Adrenal gland (tissue), 9 donors: ENCODE measurements at regions not wholly inside any gene's neighbourhood (a gene's known extent, or its start where the extent isn't known, plus 50 kb on each side); places are given as distances from the start of the nearest gene placed in this dataset.

Experiments used
- DNase-seq, 7 donors: peaks; one replicate each; pipeline ENCODE4 v3.0.0-alpha.2; 2019 to 2020
- H3K27ac ChIP-seq, 5 donors: fragments of 200-600 bp; sonication (generic) in 4 of 5; 1 replicate in 3 of 5; 2 replicates in 2 of 5; pipeline versions ENCODE4 v1.5.1 to v1.8.0; 2016 to 2020; ENCODE audit warnings: mild to moderate bottlenecking in 1 of 5
- H3K27me3 ChIP-seq: fragments of 200-600 bp; 2 replicates; pipeline ENCODE4 v1.8.0; 2021
- H3K36me3 ChIP-seq, 2 donors: fragments of 200-600 bp; replicated peaks in 1 of 2; 1 replicate in 1 of 2; 2 replicates in 1 of 2; pipeline versions ENCODE4 v1.5.1 to v1.8.0; 2018 to 2022
- H3K4me1 ChIP-seq, 2 donors: fragments of 200-600 bp; replicated peaks in 1 of 2; 1 replicate in 1 of 2; 2 replicates in 1 of 2; pipeline versions ENCODE4 v1.5.1 to v1.8.0; 2018 to 2021
- H3K4me3 ChIP-seq, 4 donors: fragments of 200-600 bp; sonication (generic) in 3 of 4; one replicate each; pipeline ENCODE4 v1.5.1; 2016 to 2018
- H3K9me3 ChIP-seq, 3 donors: fragments of 200-600 bp; sonication (generic) in 1 of 3; replicated peaks in 1 of 3; 1 replicate in 2 of 3; 2 replicates in 1 of 3; pipeline versions ENCODE4 v1.5.1 to v1.8.0; 2016 to 2021
- POLR2A ChIP-seq, 2 donors: fragments of 450-650 bp; IDR thresholded peaks; one replicate each; pipeline ENCODE4 v1.6.1; 2017; ENCODE audit warnings: antibody characterized with exemption in 2 of 2, mild to moderate bottlenecking in 2 of 2, moderate library complexity in 1 of 2
- WGBS, 4 donors: extraction: QIAGEN DNeasy Blood & Tissue Kit in 2 of 4; methylation state at CpG; one replicate each; pipeline versions ENCODE4 v1.1.5 to v1.1.7; 2013 to 2017; 5-methylcytosine and 5-hydroxymethylcytosine counted together
- intact Hi-C, 2 donors: fragments of 100-400 bp; cut with DNase I; formaldehyde crosslinking; loops; one replicate each; pipeline versions ENCODE4 v1.14.1 to v1.15.0; 2022 to 2023
- TF ChIP-seq, protein P1 (sequence below), 6 experiments: fragments of 450-650 bp in 4 of 6; fragments of 200-600 bp in 2 of 6; sonication (generic) in 1 of 6; IDR thresholded peaks; 1 replicate in 5 of 6; 2 replicates in 1 of 6; pipeline versions ENCODE4 v1.5.1 to v1.8.0; 2016 to 2021; ENCODE audit warnings: antibody characterized with exemption in 6 of 6, mild to moderate bottlenecking in 2 of 6, moderate library complexity in 1 of 6
- donor health status: healthy with polysubstance abuse.
- donor health status: Bipolar disorder and iron deficiency.
- donor health status: DM: yes; HTN: yes; CAD: no.
- donor health status: DM: no; HTN: no; CAD: no.
- donor health status: DM: no; HTN: no; CAD: no.

DNA sequence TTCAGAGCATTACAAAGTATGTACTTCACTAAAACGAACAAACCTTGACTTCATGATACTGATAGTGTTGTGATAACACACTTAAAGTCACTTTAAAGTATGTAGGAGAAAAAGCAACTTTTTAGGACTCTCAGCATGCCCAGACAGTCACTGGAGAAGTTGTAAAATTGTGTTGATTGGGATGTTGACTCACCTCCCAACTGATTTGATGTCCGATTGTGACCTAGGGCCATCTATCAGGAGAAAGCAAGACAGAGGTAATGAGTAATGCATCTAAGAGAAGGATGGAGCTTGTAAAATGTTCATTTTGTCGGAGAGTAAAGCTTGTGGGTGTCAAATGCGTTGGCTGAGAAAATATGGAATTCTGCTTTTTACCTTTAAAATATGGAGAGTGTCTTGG is 135.4 kb upstream of the SEMA3D start:
- no peak overlapping the region for H3K27ac ChIP-seq
- 54 to 76% (median 65%) methylated on average over 4 of the region's 4 CpGs for WGBS, 4 donors
- H3K4me3 ChIP-seq, result no peak overlapping the region
- no peaks in the 10 kb centered on the region for H3K9me3 ChIP-seq
- H3K4me1 ChIP-seq, result no peaks in the 10 kb centered on the region
- intact Hi-C loops, result no loop called here
- TF ChIP-seq, protein P1, sequence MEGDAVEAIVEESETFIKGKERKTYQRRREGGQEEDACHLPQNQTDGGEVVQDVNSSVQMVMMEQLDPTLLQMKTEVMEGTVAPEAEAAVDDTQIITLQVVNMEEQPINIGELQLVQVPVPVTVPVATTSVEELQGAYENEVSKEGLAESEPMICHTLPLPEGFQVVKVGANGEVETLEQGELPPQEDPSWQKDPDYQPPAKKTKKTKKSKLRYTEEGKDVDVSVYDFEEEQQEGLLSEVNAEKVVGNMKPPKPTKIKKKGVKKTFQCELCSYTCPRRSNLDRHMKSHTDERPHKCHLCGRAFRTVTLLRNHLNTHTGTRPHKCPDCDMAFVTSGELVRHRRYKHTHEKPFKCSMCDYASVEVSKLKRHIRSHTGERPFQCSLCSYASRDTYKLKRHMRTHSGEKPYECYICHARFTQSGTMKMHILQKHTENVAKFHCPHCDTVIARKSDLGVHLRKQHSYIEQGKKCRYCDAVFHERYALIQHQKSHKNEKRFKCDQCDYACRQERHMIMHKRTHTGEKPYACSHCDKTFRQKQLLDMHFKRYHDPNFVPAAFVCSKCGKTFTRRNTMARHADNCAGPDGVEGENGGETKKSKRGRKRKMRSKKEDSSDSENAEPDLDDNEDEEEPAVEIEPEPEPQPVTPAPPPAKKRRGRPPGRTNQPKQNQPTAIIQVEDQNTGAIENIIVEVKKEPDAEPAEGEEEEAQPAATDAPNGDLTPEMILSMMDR (IDR thresholded peaks at IDR 0.05), result no peak
- TF ChIP-seq POLR2A (IDR thresholded peaks at IDR 0.05), result no peak
- H3K36me3 ChIP-seq, result no peaks in the 10 kb centered on the region
- no peaks in the 10 kb centered on the region for H3K27me3 ChIP-seq
- DNase-seq, result no peak

DNA sequence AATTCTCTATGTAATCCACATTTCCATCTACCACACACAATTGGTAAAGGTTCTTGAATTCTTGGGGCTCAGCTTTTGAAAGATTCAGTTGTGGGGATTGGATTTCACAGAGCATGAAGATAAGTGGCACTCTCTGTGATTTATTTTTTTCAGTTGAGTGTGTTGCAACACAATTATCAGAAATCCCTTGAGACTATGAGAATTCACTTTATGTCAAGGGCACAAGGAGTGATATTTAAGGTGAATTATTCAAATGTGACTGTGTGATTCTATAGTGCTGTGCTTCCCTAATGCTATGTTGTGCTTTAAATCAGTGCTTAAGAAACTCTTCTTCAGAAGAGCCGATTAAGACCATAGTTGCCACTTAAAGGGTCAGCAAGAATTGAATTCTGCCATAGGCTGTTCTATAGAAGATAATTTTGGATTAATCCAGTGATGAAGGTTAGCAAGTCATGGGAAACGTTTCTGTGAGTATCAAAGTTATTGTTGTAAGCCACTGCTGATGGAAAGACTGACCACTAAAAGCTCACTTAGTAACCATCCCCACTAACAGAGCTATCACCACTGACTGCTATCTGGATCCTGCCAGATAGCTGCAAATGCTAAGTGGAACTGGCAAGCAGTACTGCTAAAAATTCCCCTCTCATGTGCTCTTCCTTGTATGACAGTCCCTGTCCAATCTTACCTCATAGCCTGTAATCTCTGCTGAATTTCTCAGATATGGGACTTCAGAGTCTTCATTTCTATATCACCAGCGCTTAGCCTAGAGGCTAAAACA is 134.0 kb upstream of the SEMA3D start:
- Histone ChIP-seq H3K27ac (no peak overlapping the region), H3K36me3 (no peaks in the 10 kb centered on the region), H3K4me3 (no peak overlapping the region), H3K27me3 (no peaks in the 10 kb centered on the region), H3K9me3 (no peaks in the 10 kb centered on the region), H3K4me1 (no peaks in the 10 kb centered on the region)
- TF ChIP-seq, protein P1 (IDR thresholded peaks at IDR 0.05), result no peak
- no peak for TF ChIP-seq POLR2A (IDR thresholded peaks at IDR 0.05)
- WGBS, 4 donors, result 62 to 75% (median 69%) methylated on average over 3 of the region's 3 CpGs
- intact Hi-C loops, result no loop called here
- DNase-seq, result no peak

DNA sequence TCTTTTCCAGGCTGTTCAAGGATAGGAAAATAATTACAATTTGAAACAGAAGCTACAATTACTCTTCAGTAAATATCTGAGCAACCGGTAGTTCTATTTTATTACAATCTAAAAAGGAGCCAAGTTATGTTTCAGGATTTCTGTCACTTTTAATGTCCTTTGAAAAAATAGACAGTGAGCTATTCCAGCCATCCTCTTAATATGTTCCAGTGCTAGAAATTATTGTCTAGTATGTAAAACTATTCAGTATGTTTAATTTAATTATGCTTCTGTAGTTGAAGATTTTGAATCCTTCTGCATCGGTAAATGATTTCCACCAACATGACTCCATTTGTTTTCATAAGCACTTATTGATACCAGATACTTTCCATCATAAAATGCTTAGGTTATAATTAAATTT is 129.6 kb upstream of the SEMA3D start:
- Histone ChIP-seq H3K4me1 (no peaks in the 10 kb centered on the region), H3K27me3 (no peaks in the 10 kb centered on the region), H3K4me3 (no peak overlapping the region), H3K27ac (no peak overlapping the region), H3K36me3 (no peaks in the 10 kb centered on the region), H3K9me3 (no peaks in the 10 kb centered on the region)
- intact Hi-C loops, result no loop called here
- WGBS, 4 donors, result 76 to 81% (median 78%) methylated on average over 2 of the region's 2 CpGs
- TF ChIP-seq POLR2A (IDR thresholded peaks at IDR 0.05), result no peak
- TF ChIP-seq, protein P1 (IDR thresholded peaks at IDR 0.05), result no peak
- no peak for DNase-seq

DNA sequence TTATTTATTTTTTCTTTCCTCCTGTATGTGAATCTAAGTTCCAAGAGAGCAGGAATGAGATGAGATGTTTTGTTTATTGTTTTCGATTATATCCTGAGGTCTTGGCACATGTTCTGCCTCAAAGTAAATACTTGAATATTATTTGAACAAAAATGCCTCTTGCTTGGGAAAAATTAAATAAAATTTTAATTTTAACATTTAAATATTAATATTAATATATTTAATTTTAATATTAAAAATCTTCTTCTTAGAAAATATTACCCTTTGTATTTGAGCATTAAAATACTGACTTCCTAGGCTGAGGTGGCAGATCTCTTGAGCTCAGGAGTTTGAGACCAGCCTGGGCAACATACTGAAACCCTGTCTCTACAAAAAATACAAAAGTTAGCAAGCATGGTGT is 123.4 kb upstream of the SEMA3D start:
- H3K27ac ChIP-seq, result no peak overlapping the region
- H3K9me3 ChIP-seq, result no peaks in the 10 kb centered on the region
- H3K4me3 ChIP-seq, result no peak overlapping the region
- no peak for TF ChIP-seq POLR2A (IDR thresholded peaks at IDR 0.05)
- TF ChIP-seq, protein P1 (IDR thresholded peaks at IDR 0.05), result no peak
- intact Hi-C loops, result no loop called here
- no peaks in the 10 kb centered on the region for H3K4me1 ChIP-seq
- no peaks in the 10 kb centered on the region for H3K36me3 ChIP-seq
- DNase-seq, result no peak
- 78 to 93% (median 85%) methylated on average over 1 of the region's 1 CpG for WGBS, 4 donors
- H3K27me3 ChIP-seq, result no peaks in the 10 kb centered on the region
